Activated effector memory CD4-positive, alpha-beta T cell treated with Interleukin-2 at 50 U/mL for 16 hours (primary cell): ENCODE measurements at regions not wholly inside any gene's neighbourhood (a gene's known extent, or its start where the extent isn't known, plus 50 kb on each side); places are given as distances from the start of the nearest gene placed in this dataset.

Source experiments
- DNase-seq: peaks from one replicate; pipeline ENCODE4 v3.0.0-alpha.2; 2020

DNA sequence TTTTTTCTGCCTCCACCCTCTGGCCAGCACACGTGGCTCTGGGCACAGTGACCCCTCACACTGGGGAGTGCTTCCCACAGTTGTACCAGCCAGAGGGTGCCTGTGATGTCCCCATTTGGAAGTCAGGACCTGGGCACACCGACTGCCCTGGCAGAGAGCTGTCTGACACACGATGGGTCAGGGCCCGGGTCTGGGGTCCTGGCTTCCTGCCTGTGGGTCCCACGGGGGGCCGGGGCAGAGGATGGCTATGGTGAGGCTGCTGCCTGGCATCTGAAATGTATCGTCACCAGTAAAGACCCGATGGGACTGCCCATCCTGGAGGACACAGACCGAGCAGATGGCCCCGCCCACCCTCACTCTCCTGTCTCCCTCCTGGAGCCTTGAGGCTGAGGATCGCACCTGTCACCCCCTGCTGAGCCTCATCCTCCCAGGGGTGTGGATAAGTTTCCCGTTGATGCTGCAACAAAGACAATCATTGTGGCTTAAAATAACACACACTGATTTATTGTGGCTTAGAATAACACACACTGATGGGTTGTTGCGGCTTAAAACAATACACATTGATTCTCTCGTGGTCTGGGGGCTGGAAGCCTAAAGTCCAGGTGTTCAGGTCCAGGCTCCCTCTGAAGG lies 88.8 kb upstream of the TTC34 start:
- no peak for DNase-seq

DNA sequence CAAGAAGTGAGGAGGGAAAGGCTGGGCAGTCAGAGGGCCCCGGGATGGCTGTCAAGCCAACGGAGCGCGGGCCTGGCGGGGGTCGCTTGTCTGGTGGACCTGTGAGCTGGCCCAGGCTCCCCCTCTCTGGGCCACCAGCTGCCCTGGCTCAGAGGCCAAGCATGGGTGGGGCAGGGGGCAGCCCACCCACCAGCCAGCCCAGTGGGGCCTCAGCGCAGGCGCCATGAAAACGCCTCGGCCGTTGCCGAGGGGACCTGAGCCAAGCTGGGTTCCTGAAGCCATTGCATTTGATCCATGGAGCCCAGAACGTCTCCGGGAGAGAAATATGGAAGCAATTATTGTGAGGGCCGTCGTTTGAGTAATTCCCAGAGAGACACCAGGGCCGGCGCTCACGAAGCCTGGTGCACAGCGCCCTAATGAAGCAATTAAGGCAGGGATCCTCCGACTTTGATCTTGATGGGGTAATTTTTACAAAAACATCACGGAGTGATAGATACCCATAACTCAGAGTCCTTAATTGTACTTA lies 90.5 kb upstream of the TTC34 start:
- no peak for DNase-seq

DNA sequence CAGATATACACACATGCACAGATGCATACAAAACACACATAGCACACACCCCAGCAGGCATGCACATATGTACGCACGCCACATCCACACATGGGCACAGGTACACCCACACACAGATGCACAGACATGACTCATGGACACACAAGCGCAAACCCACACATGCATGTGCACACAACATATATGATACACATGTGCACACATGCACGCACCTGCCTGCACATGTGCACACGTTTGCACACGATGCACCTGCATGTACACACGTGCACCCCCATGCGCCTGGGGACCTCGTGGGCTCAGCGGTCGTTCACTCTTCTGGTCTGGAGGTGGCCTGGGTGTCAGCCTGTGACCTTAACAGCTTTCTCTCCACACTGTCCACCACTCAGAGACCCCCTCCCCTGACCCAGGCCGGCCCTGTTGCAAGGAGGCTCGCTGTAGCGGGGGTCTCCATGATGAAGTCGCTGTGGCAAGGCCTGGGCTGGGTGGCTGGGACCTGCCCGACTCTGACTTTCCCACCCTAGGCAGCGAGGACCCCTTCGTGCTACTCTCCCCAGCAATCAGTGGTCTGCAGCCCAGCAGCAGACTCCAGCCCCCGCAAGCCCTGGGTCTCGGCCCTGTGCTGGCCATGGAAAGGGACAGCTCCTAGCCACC lies 92.1 kb upstream of the TTC34 start:
- DNase-seq: no peak

DNA sequence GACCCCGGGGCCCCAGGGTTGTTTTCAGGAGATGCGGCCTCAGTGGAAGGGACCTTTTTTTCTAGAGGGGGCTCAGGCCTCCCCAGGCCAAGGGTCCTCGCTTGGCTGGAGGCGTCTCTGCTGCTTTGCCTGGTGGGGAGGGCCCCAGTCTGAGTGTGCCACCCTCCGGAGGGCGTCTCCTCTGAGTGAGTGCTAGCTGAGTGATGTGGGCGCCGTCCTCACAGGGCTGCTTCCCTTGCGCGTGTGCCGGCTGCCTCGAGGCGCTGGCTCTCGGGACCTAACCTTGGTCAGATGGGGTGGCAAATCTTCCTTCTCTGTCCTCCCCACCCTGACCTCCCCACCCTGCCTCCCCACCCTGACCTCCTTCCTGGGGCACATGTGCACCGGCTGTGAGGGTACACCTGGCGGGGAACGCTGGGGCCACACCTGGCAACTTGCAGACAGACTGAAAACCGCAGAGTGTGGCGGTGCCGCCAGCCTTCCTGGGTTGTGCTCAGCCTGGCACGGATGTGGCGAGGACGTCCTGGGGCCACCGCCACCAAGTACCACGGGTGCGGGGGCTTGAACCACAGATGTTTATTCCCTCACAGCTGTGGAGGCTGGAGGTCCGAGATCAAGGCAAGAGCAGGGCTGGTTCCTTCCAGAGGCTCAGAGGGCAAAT lies 93.0 kb upstream of the TTC34 start:
- peak; percentile 42 for DNase-seq

DNA sequence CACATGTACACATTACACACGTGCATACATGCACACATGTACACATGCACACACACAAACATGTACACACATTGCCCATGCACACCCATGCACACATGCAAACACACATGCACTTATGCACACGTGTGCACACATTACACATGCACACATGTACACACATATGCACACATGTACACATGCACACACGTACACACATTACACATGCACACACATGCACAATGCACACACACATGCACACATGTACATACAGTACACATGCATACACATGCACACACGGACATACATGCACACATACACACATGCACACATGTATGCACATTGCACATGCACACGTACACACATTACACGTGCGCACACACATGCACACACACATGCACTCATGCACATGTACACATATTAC lies 95.3 kb upstream of the TTC34 start:
- no peak for DNase-seq

DNA sequence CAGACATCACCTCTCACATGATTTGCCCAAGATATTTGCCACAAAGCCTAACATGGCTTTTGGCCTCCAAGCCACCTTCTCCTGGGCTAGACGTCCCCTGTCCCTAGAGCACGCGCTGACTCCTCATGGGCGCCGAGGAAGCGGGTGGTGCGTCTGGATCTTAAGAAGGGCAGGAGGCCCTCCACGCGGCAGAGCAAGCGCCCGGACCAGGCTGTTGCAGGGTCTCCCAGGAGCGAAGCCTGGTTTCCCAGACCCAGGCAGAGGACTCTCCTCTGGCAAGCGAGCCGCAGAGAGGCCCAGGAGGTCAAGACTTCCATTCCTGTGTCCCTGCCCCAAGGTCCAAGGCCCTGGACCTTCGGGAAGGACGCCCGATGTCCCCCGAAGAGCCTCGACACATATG lies 101.7 kb upstream of the TTC34 start:
- no peak for DNase-seq

DNA sequence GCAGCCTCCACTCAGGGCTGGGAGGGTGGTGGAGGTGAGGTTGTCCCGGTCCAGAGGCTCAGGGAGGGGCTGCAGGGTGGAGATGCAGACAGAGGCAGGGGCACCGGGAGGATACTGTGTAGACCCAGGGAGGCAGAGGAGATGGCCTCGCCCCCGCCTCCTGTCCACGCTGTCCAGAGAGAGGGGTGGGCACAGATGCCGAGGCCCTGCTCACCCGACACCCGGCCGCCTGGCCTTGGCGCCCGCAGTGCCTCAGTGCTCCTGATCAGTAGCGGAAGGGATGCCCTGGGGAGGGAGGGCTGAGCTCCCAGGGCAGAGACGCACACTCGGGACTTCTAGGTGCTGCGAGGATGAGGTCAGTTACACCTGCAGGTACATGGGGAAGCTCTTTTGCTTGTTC lies 102.7 kb upstream of the TTC34 start:
- no peak for DNase-seq

DNA sequence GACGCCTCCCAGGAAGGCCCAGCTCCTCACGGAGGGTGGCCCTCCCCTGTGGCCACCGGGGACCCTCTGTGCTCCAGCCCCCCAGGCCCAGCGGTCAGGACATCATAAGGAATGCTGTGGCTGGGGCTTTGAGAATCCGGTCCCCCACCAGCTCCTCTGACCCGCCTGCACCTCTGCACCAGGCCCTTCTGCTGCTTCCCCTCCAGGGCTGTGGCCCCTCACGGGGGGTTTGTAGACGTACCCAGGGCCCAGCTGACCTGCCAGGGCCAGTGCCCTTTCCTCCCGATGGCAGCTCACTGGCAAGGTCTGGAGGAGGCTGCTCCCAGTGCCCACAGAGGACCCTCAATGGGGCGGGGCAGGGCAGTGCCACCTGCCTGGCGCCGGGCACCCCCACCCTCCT lies 103.9 kb upstream of the TTC34 start:
- DNase-seq: no peak

DNA sequence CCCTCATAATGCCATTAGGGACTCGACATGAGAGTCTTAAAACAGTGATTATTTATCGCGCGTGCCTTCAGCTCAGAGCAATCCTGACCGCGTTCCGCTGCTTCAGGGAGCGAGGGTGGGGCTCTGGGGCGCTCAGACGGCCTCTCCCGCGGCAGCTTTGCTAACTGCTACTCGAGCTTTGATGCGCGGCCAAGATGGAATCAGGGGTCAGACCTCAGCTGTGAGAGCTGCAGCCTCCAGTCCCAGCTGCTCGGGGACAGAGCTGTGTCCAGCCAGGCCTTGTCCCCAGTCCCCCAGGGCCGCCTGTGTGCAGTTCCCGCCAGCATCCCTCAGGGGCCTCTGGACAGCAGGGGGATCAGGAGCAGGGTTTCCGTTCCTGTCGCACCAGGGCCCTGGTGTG lies 104.6 kb upstream of the TTC34 start:
- no peak for DNase-seq

DNA sequence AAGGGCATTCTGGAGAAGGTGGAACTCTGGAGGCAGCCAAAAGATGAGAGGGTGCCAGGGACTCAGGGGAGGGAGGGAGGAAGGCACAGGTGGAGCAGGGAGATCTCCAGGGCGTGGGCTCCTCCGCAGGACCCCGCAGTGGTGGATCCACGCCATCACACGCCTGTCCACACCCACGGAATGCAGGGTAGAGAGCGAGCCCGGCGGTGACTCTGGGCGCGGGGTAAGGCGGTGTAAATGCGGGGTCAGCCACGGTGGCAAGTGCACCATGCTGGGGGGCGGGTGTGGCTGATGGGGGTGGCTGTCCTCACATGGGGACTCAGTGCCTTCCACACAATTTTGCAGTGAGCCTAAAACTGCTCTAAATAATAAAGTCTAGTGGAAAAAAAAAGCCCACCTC lies 105.1 kb upstream of the TTC34 start:
- DNase-seq: no peak

DNA sequence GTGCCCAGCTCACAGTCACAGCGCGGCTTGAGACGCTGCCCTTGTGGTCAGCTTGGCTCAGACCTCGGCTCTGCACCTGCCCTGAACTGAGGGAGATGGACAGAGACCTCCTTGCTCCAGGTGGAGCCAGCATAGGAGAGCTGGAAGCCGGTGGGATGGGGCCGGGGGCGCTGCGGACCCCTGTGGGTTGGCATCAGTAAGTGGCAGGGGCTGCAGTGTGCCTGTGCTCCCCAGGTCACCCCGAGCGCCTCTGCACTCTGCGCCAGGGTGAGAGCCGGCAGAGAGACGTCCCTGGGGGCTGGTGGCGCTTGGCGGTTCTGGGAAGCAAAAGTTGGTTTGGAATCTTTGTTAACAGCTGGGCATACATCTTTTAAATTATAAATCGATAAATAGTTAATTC lies 105.6 kb upstream of the TTC34 start:
- no peak for DNase-seq

DNA sequence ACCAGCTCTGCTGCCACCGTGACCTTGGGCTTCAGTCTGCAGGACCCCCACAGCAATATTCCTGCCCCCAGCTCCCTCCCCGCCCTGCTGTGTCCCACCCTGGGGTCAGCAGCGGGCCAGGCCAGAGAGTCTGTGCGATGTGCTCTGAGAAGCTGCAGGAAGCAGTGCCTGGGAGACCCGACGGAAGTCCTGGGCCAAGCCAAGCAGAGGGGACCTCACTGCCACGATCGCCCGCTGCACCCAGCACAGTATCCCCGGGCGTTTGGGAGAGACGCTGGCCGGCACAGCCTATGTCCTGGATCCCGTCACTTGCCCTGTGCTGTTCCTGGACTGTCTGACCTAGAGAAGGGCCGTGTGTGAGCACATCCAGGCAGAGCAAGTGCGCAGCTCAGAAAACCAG lies 106.6 kb upstream of the TTC34 start:
- no peak for DNase-seq

DNA sequence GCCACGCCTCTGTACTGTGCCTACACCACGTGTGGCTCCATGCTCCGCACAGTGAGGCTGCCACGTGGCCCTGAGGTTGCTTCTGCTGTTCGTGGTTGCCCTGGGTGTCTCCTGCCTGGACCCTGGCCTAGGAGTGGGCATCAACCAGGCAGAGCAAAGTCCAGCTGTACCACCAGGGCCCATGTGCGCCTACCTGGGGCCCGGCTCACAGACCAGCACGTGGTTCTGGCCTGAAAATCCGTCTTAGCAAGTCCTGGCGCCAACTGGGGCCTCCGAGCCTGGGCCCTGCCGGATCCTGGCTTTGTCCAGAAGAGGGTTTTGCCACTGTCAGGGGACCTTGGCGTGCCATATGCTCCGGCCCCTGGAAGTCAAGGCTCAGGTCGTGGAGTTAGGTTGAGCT lies 107.1 kb upstream of the TTC34 start:
- DNase-seq: no peak

DNA sequence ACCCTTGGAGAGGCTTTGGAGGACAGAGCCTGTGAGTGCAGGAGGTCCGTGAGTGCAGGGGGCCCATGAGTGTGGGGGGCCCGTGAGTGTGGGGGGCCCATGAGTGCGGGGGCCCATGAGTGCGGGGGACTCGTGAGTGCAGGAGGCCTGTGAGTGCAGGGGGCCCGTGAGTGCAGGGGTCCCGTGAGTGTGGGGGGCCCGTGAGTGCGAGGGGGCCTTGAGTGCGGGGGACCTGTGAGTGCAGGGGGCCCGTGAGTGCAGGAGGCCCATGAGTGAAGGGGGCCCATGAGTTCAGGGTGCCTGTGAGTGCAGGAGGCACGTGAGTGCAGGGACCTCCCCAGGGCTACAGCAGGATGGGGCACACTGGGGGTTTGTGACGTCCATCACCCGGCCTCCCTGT lies 108.3 kb upstream of the TTC34 start:
- no peak for DNase-seq

DNA sequence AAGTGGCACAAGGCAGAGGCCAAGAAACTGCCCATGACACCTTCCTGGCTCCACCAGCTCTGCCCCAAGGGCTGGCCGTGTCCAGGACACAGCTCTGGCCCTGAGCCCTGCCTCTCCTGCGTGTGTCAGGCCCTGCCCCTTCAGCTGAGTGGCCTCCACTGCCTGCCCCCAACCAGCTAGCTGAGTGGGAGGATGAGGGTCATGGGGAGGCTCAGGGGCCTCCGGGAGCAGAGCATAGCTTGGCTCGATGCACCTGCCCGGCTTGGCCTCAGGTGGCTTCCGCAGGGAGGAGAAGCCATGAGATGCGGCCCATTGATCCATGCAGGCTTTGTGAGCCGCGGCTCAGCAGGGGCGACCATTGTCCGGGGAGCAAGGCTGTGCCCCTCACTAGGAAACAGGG lies 108.7 kb upstream of the TTC34 start:
- DNase-seq: no peak

DNA sequence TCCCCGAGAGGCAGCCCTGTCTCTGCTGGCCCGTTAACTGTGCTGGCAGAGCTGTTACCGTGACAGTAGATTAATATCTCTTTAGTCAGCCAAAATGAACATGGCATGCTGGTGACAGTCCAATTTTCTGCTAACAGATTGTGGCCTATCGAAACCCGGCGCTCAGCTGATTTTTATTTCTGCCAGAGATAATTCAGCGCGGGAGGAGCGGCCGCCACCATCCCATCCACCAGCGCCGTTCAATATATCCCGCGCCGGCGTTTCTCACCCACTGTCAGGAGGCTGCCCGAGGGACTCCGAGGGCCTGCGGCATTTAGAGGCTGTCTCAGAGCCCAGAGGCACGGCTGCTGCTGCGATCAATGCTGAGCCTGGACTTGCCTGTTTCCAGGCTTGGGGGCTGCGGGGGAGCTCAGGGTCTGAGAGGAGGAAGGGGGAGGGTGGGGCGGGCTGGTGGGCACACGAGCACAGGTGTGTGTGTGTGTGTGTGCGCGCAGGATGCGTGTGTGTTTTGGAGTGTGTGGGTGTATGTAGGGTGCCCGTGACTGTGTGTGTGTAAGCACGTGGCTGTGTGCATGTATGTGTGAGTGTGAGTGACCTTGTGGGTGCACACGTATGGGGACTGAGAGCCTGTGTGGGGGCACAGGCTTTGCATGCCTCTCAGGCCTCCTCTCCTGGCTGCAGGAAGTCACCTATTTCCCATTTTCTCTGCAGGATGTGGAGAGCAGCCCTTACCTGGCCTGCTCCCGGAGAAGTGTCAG lies 109.7 kb upstream of the ACTRT2 start:
- DNase-seq: no peak

DNA sequence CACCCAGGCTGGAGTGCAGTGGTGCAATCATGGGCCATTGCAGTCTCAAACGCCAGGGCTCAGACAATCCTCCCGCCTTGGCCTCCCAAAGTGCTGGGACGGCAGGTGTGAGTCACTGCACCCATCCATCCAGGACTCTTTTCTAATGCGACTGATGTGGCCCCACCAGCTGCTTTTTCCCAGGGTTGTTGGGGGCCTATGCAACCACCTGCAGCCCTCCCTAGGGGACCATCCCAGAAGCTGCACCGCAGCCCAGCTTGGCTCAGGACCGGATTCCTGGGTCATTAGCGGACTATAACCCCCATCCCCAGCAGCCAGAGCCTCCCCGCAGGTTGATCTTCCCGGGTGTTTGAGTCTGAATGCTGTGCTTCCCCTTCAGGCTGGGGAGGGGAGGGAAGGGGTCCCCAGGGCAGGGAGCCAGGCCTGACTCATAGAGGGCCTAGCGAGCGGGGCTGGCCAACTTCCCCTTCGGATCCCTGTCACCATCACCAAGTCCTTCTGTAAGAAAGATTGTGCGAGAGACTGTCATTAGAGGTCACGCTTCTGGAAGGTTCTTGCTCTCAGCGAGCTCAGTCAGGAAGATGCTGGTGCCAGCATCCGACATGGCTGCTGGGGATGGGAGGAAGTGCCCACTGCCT lies 108.7 kb upstream of the ACTRT2 start:
- no peak for DNase-seq

DNA sequence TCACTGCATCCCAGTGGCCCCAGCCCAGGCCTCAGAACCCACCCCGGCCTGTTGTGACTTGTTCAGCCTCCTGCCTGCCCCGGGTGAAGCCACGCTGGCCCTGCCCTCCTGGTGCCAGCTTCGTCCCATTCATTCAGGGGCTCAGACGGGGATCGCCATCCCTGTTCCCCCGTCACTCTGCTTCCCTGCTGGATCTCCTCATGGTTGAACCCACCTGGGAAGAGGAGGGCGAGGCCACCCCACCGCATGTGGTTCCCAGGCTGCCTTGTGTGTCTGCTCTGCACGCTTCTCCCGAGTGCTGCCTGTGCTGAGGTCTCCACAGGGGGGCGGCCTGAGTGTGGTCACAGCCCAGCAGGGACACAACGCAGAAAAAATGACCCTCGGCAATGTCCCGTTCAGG lies 108.2 kb upstream of the ACTRT2 start:
- DNase-seq: no peak

DNA sequence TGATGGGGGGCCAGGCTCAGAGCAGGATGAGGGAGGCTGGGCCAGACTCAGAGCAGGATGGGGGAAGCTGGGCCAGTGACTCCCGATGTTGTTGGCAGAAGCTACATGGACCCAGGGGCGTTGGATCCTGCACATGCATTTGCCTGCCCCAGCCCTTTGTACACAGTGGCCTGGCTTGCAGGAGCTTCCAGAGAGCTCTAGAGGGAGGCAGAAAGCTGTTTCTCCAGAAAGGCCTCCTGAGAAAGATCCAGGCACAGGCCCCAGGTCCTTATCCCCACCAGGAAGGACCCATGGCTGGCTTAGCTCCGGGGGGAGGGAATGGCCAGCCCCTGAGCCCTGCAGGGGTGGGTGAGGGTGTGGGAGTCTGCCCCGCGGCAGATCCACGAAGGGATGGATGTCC lies 106.6 kb upstream of the ACTRT2 start:
- DNase-seq: no peak

DNA sequence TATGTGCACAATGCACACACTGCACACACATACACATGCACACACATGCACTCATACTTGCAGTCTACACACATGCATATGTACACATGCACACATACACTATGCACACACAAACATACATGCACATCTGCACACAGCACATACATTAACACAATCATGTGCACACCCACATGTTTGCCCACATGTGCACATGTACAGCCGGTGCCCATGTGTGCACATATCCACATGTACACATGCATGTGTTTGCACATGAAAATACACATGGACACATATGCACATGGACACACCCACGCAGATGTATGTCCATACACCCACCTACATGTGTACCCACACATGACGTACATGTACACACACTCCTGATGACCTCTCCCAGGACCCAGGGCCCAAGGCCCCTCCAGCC lies 105.1 kb upstream of the ACTRT2 start:
- DNase-seq: no peak

DNA sequence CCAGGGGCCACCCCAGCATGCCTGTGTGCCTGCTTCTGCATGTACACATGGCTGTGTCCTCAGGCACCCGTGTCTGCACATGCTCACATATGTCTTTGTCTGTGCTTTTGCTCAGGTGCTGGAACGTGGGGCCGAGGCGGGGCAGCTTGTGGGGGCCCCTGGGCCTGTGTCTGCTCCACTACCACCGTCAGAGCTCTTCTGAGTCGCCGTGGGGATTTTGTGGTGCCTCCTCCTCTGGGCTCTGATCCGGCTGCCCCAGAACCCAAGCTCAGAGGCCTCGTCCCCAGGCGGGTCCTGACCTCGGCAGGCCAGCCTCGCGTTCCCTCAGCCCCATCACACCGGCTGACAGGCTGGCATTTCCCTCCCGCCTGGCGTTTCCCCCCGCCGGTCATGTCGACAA lies 104.6 kb upstream of the ACTRT2 start:
- DNase-seq: no peak

DNA sequence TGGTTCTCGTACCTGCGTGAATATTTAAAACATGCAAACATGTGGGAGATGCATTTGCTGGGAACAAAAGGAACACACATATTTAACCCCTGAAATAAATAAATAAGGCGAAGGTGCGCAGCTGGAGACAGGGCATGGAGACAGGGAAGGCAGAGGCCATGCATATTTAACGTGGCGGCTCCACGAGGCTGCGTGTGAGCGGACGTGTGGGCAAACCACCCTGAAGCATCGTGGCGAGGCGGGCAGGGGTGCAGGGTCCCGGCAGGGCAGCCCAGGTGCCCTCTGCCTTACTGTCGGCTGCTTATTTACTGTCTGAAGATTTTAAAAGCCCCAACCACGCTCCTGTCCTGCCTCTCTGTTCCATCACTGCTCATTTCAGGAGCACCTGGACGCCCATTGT lies 104.0 kb upstream of the ACTRT2 start:
- DNase-seq: no peak

DNA sequence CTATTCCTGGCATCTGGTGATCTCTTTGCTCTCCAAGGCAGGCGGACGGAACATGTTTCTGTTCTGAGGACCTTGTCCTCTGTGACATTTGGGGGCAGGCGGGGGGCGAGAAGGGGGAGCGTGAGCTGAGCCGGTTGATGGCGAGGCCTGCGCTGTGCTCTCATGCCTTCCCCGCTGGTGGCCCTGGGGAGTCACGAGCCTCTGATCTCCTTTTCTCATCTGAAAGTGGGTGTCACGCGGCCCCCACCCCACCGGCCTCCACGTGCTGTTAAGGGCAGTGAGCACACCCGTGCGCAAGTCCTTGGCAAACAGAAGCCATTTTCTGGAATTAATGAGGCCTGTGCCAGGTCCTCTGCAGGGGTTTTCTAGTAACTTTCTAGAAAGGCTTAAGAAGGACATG lies 102.8 kb upstream of the ACTRT2 start:
- no peak for DNase-seq
